Stimulated activated naive CD4-positive, alpha-beta T cell (primary cell): ENCODE measurements at regions not wholly inside any gene's neighbourhood (a gene's known extent, or its start where the extent isn't known, plus 50 kb on each side); places are given as distances from the start of the nearest gene placed in this dataset.

Source experiments
- DNase-seq, 6 experiments: peaks; one replicate each; lab custom pipeline; 2025; lab: John Stamatoyannopoulos, UW

GRCh38 chr1:193791746-193792145, 605.3 kb upstream of the B3GALT2 start:
- DNase-seq: no peak

- DNase-seq: no peak
Measured at GRCh38 chr1:193787061-193787460, 600.6 kb upstream of the B3GALT2 start.

GRCh38 chr1:193785850-193786420, 599.5 kb upstream of the B3GALT2 start:
- DNase-seq: no peak

- DNase-seq: no peak
Measured at GRCh38 chr1:193774536-193775323, 588.3 kb upstream of the B3GALT2 start.

- no peak for DNase-seq
Measured at GRCh38 chr1:193771596-193771995, 585.2 kb upstream of the B3GALT2 start.

GRCh38 chr1:193769651-193770050, 583.2 kb upstream of the B3GALT2 start:
- DNase-seq: no peak

GRCh38 chr1:193767886-193768285, 581.5 kb upstream of the B3GALT2 start:
- no peak for DNase-seq

GRCh38 chr1:193766329-193766728, 579.9 kb upstream of the B3GALT2 start:
- DNase-seq: no peak

GRCh38 chr1:193763266-193763665, 576.9 kb upstream of the B3GALT2 start:
- DNase-seq: no peak

- no peak for DNase-seq
Measured at GRCh38 chr1:193762236-193762635, 575.8 kb upstream of the B3GALT2 start.

GRCh38 chr1:193755441-193755840, 569.0 kb upstream of the B3GALT2 start:
- DNase-seq: no peak

GRCh38 chr1:193754732-193755427, 568.5 kb upstream of the B3GALT2 start:
- no peak for DNase-seq

- DNase-seq: no peak
Measured at GRCh38 chr1:193754151-193754550, 567.7 kb upstream of the B3GALT2 start.

GRCh38 chr1:193753038-193753756, 566.8 kb upstream of the B3GALT2 start:
- DNase-seq: no peak

- DNase-seq: no peak
Measured at GRCh38 chr1:193749868-193750267, 563.5 kb upstream of the B3GALT2 start.

- DNase-seq: no peak
Measured at GRCh38 chr1:193747579-193747978, 561.2 kb upstream of the B3GALT2 start.

GRCh38 chr1:193741228-193741627, 554.8 kb upstream of the B3GALT2 start:
- no peak for DNase-seq

- no peak for DNase-seq
Measured at GRCh38 chr1:193740762-193741161, 554.3 kb upstream of the B3GALT2 start.

GRCh38 chr1:193736507-193736906, 550.1 kb upstream of the B3GALT2 start:
- no peak for DNase-seq

GRCh38 chr1:193733674-193734073, 547.3 kb upstream of the B3GALT2 start:
- no peak for DNase-seq

GRCh38 chr1:193730017-193730416, 543.6 kb upstream of the B3GALT2 start:
- DNase-seq: no peak

- no peak for DNase-seq
Measured at GRCh38 chr1:193729429-193729828, 543.0 kb upstream of the B3GALT2 start.

- DNase-seq: no peak
Measured at GRCh38 chr1:193727850-193728249, 541.4 kb upstream of the B3GALT2 start.
